GM18507 (cell line): ENCODE measurements at regions not wholly inside any gene's neighbourhood (a gene's known extent, or its start where the extent isn't known, plus 50 kb on each side); places are given as distances from the start of the nearest gene placed in this dataset.

Source experiments
- DNase-seq: peaks from one replicate; pipeline ENCODE4 v3.0.0; 2011; ENCODE audit warnings: low read depth; ENCODE audit not compliant: insufficient read length; ENCODE audit errors: extremely low spot score
- FAIRE-seq: peaks from 2 replicates; lab custom pipeline; 2011; peaks lifted over from hg19 to GRCh38; lab: Jason Lieb, UNC

DNA sequence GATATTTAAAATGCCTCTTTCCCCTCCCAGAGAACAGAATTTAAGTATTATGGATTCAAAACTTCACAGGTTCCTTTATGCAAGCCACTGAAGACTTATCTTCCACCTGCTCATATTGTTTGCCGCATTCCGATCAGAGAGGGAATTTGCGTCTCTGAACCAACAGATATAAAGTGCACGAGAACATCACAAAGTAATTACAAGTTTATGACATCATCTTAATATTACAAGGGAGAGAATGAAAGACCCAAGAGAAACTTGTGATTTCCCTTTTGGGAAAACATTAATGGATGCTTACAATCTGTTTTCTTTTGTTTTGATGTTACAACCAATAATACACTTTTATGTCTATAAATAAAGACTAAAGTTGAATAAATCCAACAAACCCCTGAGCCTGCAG is 631.0 kb downstream of the BCL11A start:
- no peak for FAIRE-seq
- DNase-seq: no peak

DNA sequence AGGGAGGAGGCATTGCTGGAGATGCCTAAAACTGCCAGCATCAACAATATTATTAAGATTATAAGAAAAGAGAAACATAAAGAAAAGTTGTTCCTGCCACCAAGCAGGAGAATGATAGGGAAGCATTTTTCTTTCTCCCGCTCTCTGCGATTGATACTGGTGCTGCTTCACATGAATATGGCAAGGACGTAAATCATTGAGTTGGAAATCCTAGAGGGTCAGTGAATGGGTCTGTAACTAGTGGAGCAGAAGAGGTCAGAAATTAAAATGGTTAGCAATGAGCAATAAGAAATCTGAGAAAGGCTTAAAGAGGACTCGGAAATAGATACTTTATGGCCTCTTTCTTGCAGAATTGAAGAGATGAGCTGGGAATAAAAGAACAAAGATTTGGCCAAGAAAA is 631.7 kb downstream of the BCL11A start:
- DNase-seq: no peak
- no peak for FAIRE-seq

DNA sequence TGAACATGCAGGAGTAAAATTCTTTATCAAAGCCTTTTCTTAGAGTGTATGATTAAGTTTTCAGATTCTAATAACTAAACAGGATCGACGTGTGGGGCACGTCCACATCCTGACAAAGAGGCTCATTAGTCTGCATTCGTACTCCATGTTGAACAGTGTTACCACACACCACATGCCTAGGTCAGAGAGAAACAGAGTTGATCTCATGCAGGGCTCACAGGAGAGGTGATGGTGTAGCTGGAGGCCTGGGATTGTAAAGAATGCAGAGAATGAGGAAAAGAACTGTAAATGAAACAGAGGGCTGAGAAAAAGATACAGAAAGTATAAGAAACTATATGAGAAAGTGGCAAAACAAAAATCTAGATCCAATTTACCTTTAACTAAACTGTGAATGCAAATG is 632.5 kb downstream of the BCL11A start:
- DNase-seq (no peak), FAIRE-seq (no peak)

DNA sequence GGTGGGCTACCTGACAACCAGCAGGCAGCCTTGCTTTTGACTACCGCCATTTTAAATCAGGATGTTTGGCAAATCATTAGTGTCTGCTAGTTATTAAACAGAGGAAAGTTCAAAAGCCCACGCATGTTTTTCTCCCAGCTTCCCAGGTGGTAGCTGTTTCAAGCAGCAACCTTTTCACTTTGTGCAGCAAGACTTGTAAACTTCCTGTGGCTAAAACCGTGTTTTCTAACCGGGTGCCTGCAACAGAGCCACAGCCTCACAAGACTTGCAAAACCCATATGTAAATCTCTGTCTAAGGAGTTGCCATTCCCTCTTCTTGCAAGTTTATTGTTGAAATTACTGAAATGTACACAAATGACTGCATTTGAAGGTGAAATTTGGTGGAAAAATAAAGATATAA is 633.1 kb downstream of the BCL11A start:
- DNase-seq (no peak), FAIRE-seq (no peak)

DNA sequence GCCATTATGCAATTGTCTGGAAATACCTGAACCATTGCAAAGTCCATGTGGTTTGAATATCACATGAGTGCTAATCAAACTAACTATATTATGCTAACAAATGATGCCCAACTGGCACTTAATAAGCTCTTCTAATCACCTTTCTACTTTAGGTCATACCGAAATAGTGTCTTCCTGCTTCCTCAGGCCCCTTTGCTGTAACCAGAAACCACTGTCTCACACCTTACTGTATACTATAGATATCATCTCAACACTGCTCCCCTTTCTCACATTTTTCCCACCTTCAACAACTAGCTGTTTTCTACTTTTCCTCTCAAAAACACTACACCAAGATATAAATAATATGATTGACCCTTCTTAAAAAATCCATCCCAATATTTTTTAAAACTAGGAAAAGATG is 633.9 kb downstream of the BCL11A start:
- no peak for FAIRE-seq
- no peak for DNase-seq

DNA sequence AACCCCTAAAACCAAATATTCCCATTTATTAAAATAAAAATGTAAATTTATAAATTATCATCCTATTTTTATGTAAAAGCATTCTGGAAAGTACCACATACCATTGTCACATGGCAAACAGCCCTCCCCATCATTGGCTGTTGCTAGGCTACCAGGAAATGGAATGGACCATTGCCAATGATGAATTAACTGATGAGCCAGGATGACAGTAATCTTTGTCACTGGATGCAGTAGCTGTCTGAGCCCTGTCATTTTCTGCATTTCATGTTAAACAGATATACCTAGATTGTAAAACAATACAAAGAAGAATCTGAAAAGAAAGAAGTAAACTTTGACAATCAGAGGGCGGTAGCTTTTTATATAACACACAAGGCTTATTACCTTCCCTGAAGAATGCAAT is 641.4 kb downstream of the BCL11A start:
- DNase-seq (no peak), FAIRE-seq (no peak)

DNA sequence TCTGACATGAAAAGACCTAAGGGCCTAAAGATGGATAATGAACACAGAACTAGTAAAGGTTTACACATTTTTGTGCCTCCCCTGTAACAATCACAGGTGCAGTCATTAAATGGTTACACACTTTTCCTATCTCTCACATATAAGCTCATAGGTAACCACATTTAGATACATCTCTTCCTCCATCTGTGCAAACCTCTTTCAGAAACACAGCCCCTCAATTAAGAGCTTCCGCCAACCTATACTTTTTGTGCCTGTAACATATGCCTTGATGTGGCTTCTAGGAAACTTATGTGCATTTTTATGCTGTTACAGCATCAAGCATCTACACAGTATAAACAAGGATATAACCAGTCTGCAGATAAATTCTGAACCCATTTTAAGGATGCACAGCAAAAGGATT is 643.3 kb downstream of the BCL11A start:
- DNase-seq (no peak), FAIRE-seq (no peak)

DNA sequence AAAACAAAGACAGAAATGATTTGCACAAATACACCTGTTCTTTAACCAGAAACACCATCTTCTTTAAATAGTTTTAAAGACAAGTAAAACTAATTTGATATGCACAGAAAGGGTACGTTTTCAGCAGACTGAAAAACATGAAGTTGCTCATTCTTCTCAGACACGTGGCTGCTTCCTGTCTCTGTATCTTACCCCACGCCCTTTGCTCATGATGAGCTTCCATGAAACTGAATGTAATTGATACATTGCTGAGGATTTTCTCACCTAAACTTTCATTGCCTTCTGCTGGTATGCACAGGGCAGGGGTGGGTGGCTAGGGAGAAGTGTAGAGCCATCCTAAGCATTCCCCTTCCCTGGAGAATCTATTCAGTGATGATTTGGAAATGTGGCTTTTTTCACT is 644.3 kb downstream of the BCL11A start:
- DNase-seq: no peak
- FAIRE-seq: no peak

DNA sequence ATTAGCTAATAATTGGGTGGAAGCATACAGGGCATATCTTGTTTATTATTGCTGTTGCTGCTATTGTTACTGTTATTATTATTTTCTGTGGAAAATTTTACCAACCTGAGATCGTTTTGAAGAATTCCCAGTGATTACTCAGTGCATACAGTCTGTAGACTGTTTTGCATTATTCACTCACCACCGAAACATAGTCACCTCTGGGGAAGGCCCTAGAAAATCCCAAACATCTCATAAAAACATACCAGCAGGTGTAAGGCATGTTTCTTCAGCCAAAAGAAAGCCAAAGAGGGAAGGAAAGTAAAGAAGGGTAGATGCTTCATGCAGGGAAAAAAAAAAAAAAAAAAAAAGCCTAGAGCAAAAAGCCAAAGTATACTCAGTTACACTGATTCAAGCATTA is 647.7 kb downstream of the BCL11A start:
- DNase-seq (no peak), FAIRE-seq (no peak)

DNA sequence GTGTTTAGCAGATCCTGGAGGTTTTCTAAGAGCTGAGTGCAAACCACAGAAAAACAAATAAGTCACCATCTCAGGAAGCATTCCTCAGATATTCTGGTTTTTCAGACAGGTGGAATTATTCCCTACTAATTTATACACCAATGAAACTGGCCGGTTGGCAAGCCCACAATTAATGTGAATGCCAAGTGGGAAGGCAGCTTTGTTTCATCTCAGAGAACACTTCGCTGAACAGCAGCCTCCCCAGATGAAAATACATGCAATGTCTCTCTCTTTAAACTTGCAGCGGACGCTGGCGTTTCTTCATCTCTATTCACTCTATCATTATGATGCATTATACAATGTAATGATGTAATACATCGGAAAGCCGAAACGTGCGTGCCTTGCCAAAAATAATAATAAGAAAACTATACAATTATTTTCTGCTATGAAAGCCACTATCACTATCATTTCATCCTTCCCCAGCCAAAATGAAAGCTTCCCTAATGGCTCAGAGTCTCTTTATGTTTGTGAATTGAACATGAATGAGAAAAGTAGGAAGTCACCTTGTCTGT is 649.4 kb downstream of the BCL11A start:
- FAIRE-seq: no peak
- no peak for DNase-seq

DNA sequence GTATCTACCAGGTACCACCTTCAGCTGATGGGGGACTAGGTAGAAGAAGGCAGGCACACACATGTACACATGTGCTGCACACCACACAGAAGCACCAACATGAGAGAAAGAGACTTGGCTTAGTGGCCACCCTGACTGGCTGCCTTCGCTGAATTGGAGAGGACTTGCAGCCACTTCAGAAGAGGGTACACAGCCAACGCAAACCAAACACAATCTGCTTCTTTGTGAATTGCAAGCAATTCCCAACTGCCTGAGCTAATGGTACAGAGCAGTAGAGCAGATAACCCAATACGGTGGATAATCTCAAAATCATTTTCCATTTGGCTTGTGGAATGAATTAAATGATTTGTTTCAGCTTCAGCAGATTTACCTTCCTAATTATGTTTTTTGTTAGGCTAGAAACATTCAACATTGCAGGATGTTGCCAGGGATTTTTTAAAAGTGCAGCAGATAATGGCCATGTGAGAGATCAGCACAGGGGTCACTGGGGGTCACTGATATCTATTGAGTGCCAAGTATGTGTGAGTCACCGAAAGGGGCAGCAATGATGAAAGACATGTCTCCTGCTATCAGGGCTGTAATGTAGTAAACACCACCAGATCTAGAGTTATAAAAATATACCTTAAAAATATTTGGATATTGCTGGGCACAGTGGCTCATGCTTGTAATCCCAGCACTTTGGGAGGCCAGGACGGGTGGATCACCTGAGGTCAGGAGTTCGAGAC is 652.6 kb downstream of the BCL11A start:
- no peak for DNase-seq
- FAIRE-seq: no peak

DNA sequence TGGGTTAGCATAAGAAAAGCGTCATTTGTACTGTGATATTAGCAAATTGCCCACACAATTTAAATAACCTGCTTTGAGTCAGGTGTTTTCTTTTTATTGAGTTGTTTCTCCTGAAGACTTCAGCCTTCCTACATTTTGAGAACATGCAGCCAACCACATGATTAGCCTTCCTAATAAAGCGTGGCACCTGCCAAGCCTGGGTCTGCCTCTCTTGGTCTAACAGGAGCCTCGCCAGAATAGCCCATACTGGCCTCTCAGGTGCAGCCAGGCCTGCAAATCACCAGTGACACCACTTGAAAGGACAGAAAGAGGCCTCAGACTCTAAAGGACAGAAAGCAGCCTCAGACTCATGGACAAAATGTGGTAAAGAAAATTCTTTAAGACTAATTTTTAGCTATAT is 653.8 kb downstream of the BCL11A start:
- DNase-seq (no peak), FAIRE-seq (no peak)

DNA sequence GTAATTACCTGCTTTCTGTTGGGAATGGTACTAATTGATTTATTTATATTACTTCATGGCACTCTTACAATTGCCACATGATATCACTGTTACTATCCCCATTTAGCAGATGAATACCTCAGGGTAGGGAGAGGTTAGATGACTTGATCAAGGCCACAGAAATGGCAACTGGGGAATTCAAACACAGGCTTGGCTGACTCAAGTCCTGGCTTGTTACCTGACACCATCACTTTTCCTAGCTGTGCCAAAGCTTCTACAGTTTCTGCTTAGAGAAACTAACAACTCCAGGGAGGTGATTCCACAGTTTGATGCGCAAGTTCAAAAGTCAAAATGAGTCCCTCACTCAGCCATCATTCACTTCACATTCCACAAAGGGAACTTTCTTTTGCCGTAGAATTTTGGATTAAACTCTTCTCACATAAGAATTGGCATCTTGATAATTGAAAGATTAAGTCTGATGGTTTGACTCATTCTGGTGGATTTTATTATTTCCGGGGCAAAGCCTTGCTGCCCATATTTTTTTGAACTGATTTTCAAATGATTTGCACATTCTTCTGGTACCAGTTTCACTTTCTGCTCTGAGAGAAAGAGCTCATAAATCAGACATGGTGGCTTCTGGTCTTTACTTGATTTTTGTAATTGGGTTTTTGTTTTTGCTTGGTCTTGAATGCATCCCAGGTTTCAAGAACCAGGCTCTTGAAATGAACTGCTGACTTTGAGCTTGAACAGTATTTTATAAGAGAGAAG is 656.8 kb downstream of the BCL11A start:
- FAIRE-seq (no peak), DNase-seq (no peak)

DNA sequence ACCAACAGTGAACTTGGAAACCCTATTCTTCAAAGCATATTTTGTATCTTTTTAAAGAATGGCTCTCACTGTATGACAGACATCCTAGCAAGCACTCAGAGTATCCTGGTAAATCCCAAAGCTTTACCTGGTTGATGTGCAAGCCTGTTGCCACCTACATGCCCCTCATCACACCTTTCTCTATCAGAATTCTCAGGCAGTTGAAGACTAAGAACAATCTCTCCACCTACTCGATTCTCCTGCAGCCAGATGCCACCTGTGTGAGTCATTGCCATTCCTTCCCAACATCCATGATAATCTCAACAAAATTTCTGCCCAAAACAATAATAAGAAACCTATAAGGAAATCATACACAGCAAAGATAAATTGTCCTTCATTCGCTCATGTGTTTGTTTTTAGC is 659.8 kb downstream of the BCL11A start:
- no peak for FAIRE-seq
- no peak for DNase-seq

DNA sequence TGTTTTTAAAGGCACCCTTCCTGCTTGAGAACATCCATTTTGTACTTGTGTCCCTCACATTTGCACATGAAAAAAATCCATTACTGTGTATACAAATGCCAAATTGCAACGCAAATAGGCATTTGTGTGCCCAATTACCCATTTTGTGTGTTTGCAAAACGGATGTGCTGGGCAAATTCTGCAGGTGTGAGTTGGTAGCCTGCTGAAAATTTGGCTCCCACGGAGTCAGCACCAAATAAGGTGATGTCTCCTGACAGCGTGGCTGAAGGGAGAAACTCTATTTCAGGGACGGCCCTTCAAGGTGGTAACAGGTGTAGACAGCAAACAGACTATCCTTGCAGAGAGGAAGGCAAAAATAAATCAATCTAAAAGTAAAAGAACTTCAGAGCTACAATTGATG is 661.1 kb downstream of the BCL11A start:
- DNase-seq: no peak
- no peak for FAIRE-seq

DNA sequence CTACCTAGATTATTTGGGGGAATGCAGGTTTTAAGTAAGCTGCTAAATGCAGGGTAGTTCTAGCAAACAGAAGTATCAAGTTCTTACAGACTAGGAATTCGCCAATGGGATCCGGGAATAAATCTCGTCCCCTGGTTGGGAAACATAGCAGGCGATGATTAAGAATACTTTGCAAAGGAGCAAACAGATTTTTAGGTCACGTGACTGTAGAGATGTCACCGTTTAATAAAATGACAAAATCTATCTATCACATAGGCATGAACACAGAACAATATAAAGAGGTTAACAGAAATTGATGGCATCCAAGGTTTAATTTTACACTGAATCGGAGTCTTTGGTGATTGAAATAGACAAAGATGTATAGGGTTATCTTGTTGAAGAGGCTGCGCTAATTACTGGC is 664.1 kb downstream of the BCL11A start:
- FAIRE-seq (no peak), DNase-seq (no peak)

DNA sequence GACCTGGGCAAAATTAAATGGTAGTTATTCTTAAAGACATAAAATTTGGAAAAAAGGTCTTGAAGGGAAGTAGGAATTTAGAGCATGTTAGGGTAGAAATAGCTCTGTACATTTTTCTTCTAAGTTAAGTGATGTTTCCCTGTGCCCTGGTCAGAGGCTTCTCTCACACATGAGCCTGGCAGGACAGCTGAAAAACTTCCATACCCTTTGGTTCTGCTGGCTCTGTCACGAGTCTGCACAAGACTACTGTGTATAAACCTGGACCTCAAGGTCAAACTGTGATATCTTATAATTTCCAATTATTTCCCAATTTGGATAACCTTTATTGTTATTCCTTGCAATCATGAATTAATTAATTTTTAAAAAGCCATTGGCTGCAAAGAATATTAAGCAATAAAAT is 664.7 kb downstream of the BCL11A start:
- FAIRE-seq (no peak), DNase-seq (no peak)

DNA sequence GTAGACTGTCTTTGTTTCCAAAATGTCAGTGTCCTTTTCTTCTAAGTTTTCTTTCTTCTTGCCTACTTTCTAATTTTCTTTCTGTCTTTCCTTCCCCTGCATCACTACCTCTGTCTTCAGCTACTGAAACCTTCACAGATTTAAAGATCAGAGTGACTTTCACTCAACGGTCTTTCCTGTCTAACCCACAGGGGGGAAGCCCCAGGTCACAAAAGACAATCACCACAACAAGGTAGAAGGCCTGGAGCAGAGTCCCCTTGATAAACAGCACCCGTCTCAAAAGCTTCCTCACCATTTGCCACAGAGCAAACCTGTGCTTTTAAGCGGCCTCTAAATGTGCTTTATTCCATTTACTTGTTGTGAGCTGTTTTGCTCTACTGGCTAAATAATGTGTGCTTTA is 665.4 kb downstream of the BCL11A start:
- FAIRE-seq: peak; percentile 75
- peak; percentile 18 for DNase-seq

DNA sequence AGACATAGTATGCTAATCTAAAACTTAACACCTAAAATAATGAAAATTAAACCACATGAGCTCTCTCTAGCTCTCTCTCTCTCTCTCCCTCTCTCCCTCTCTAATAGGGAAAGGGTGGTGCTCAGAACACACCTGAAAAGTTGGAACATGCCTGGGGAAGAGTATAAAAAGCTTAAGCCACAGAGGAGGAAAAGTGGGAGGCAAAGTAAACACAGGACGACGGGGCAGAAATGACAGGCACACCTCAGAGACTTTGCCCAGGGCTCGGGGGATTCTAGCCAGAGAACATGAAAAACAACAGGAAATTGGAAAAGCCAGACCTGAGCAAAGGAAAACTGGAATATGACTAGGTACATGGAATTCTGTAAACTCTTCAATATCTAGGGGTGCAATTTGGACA is 666.1 kb downstream of the BCL11A start:
- DNase-seq: no peak
- FAIRE-seq: no peak

DNA sequence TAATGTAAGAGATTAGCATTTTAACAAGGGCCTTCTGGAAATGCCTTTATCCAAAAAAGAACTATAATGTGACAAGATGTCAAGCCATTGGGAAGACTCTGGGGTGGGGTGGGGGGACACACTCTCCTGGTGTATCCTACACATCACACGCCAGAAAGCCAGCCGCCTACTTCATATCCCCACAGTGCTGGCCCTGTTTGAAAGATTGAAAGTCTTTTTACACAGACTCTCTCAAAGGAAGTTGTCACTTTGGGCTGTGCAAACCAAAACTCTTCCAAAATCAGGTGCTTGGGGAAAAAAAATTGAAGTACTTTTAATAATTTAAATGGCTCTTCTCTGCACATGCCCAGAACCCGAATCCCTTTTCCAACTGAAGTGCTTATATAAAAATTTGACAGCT is 666.7 kb downstream of the BCL11A start:
- FAIRE-seq: no peak
- DNase-seq: no peak

DNA sequence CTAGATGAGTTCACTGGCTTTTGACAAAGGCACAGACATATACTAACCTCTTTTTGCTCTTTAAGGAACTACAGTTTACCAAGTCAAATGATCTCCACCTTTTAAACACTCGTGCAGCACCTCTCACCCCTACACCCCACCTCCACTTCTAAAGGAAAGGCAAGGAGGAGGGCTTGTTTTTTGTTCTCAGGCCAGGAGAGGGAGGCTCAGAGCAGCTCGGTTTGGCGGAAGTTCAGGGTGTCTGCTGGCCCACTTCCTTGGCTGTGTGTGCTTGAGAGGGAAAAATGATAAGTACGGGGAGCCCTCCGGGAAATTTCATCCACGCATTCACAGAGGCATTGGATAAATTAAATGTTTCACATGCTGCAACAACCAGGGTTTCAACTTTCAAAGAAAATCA is 667.9 kb downstream of the BCL11A start:
- no peak for FAIRE-seq

More for the DNA sequence above, 667.9 kb downstream of the BCL11A start:
- DNase-seq: no peak
